ENCODE measurements at regions not wholly inside any gene's neighbourhood (a gene's known extent, or its start where the extent isn't known, plus 50 kb on each side); places are given as distances from the start of the nearest gene placed in this dataset.

DNA sequence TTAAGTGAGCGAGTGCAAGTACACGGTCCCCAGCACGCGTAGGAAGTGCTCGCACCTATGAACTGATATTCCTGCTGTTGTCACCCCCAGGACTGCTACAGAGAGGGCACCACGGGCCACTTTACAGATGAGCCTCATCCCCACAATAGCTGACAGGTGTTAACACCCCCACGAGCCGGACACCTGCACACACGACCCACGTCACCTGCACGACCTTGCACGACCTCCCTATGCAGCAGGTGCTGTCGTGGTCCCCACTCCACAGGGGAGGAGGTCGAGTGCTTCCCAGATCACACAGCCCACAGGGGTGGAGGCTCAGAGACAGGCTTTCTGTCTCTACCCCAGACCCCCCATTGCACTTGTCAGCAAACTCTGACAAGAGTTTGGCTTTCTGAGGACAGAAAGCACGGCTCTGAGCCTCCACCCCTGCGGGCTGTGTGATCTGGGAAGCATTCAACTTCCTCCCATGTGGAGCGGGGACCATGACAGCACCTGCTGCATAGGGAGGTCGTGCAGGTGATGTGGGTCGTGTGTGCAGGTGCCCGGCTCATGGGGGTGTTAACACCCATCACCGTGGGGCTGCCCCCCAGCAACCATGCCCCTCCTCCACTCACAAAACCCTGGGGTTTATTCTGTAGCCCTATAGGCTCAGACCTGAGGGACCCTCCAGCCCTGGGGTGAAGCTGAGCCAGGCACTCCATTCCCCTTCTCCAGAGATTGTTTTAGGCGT is 80.8 kb downstream of the MATN1 start:
- TF ChIP-seq RELA (IDR thresholded peaks at IDR 0.05; ENCODE audit: borderline replicate concordance, partially characterized antibody): no peak
- TF ChIP-seq POLR2AphosphoS5 (IDR thresholded peaks at IDR 0.05; ENCODE audit: low read length): no peak
- TF ChIP-seq, protein P1, sequence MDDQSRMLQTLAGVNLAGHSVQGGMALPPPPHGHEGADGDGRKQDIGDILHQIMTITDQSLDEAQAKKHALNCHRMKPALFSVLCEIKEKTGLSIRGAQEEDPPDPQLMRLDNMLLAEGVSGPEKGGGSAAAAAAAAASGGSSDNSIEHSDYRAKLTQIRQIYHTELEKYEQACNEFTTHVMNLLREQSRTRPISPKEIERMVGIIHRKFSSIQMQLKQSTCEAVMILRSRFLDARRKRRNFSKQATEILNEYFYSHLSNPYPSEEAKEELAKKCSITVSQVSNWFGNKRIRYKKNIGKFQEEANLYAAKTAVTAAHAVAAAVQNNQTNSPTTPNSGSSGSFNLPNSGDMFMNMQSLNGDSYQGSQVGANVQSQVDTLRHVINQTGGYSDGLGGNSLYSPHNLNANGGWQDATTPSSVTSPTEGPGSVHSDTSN (IDR thresholded peaks at IDR 0.05; ENCODE audit: insufficient replicate concordance, low read depth, low read length): no peak
- no peak for TF ChIP-seq RAD21 (IDR thresholded peaks at IDR 0.05; ENCODE audit: insufficient read depth, low read depth, low read length)
- no peak for TF ChIP-seq POLR2A (IDR thresholded peaks at IDR 0.05; ENCODE audit: low read depth, low read length)
